K562 (cell line): ENCODE measurements at regions not wholly inside any gene's neighbourhood (a gene's known extent, or its start where the extent isn't known, plus 50 kb on each side); places are given as distances from the start of the nearest gene placed in this dataset.

Source experiments
- ESRRA ChIP-seq: fragments of 450-650 bp; IDR thresholded peaks from 2 replicates; pipeline ENCODE4 v1.6.1; 2014; ENCODE audit warnings: low read depth, mild to moderate bottlenecking, moderate library complexity, borderline replicate concordance
- ETV5 ChIP-seq: sonication (generic); formaldehyde crosslinking; IDR thresholded peaks from 2 replicates; pipeline ENCODE4 v1.4.0; 2020; ENCODE audit warnings: low read depth, mild to moderate bottlenecking, missing genetic modification reagents
- EWSR1 ChIP-seq: fragments of 450-650 bp; IDR thresholded peaks from 2 replicates; pipeline ENCODE4 v1.6.1; 2018; ENCODE audit warnings: borderline replicate concordance, mild to moderate bottlenecking, low read depth, moderate library complexity; ENCODE audit not compliant: partially characterized antibody
- FOS ChIP-seq: IDR thresholded peaks from 3 replicates; pipeline ENCODE4 v1.6.1; 2011; ENCODE audit not compliant: insufficient read length; ENCODE audit errors: extremely low read depth
- FOXO4 ChIP-seq: fragments of 450-650 bp; formaldehyde crosslinking; IDR thresholded peaks from 2 replicates; pipeline ENCODE4 v1.4.0; 2020; ENCODE audit warnings: mild to moderate bottlenecking, moderate library complexity
- KLF1 ChIP-seq: fragments of 450-650 bp; IDR thresholded peaks from 2 replicates; pipeline ENCODE4 v1.6.1; 2016; ENCODE audit warnings: missing genetic modification characterization, missing compliant biosample characterization
- STAT6 ChIP-seq: sonication (generic); formaldehyde crosslinking; IDR thresholded peaks from 2 replicates; pipeline ENCODE4 v1.8.1; 2023; ENCODE audit warnings: mild to moderate bottlenecking, missing genetic modification reagents
- TAF9B ChIP-seq: fragments of 450-650 bp; IDR thresholded peaks from 2 replicates; pipeline ENCODE4 v1.6.1; 2018; ENCODE audit warnings: mild to moderate bottlenecking; ENCODE audit not compliant: partially characterized antibody
- ZBTB5 ChIP-seq: fragments of 450-650 bp; IDR thresholded peaks from 2 replicates; pipeline ENCODE4 v1.6.1; 2017; ENCODE audit warnings: antibody characterized with exemption
- TF ChIP-seq, protein P1 (sequence below): fragments of 250-450 bp; sonication (Bioruptor Pico); IDR thresholded peaks from 2 replicates; pipeline ENCODE4 v1.4.0; 2020; ENCODE audit warnings: mild to moderate bottlenecking, moderate library complexity, borderline replicate concordance
- TF ChIP-seq, protein P2 (sequence below): sonication (generic); formaldehyde crosslinking; IDR thresholded peaks from 2 replicates; pipeline ENCODE4 v1.8.0; 2022; ENCODE audit warnings: mild to moderate bottlenecking, missing genetic modification reagents
- TF ChIP-seq, protein P3 (sequence below), 3 experiments: fragments of 200-800 bp in 1 of 3; fragments of 250-450 bp in 1 of 3; fragments of 450-650 bp in 1 of 3; sonication (Bioruptor Pico) in 1 of 3; sonication (Bioruptor generic) in 1 of 3; formaldehyde crosslinking in 1 of 3; IDR thresholded peaks; 2 replicates each; pipeline versions ENCODE4 v1.6.1 to v1.8.0; 2016 to 2022; ENCODE audit warnings: mild to moderate bottlenecking in 2 of 3, missing genetic modification characterization in 2 of 3, missing compliant biosample characterization in 1 of 3, moderate library complexity in 1 of 3

- TF ChIP-seq, protein P1, sequence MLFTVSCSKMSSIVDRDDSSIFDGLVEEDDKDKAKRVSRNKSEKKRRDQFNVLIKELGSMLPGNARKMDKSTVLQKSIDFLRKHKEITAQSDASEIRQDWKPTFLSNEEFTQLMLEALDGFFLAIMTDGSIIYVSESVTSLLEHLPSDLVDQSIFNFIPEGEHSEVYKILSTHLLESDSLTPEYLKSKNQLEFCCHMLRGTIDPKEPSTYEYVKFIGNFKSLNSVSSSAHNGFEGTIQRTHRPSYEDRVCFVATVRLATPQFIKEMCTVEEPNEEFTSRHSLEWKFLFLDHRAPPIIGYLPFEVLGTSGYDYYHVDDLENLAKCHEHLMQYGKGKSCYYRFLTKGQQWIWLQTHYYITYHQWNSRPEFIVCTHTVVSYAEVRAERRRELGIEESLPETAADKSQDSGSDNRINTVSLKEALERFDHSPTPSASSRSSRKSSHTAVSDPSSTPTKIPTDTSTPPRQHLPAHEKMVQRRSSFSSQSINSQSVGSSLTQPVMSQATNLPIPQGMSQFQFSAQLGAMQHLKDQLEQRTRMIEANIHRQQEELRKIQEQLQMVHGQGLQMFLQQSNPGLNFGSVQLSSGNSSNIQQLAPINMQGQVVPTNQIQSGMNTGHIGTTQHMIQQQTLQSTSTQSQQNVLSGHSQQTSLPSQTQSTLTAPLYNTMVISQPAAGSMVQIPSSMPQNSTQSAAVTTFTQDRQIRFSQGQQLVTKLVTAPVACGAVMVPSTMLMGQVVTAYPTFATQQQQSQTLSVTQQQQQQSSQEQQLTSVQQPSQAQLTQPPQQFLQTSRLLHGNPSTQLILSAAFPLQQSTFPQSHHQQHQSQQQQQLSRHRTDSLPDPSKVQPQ (CRISPR knock-in tag) = no peak
- TF ChIP-seq ZBTB5 (no peak), KLF1 (tag) (no peak), STAT6 (CRISPR knock-in tag) (no peak), FOS (no peak), ETV5 (no peak), ESRRA (peak; percentile 84), EWSR1 (no peak), TAF9B (no peak), FOXO4 (CRISPR knock-in tag) (no peak)
- TF ChIP-seq, protein P2, sequence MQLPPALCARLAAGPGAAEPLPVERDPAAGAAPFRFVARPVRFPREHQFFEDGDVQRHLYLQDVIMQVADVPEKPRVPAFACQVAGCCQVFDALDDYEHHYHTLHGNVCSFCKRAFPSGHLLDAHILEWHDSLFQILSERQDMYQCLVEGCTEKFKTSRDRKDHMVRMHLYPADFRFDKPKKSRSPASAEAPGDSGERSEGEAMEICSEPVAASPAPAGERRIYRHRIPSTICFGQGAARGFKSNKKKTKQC = no peak
- TF ChIP-seq, protein P3, sequence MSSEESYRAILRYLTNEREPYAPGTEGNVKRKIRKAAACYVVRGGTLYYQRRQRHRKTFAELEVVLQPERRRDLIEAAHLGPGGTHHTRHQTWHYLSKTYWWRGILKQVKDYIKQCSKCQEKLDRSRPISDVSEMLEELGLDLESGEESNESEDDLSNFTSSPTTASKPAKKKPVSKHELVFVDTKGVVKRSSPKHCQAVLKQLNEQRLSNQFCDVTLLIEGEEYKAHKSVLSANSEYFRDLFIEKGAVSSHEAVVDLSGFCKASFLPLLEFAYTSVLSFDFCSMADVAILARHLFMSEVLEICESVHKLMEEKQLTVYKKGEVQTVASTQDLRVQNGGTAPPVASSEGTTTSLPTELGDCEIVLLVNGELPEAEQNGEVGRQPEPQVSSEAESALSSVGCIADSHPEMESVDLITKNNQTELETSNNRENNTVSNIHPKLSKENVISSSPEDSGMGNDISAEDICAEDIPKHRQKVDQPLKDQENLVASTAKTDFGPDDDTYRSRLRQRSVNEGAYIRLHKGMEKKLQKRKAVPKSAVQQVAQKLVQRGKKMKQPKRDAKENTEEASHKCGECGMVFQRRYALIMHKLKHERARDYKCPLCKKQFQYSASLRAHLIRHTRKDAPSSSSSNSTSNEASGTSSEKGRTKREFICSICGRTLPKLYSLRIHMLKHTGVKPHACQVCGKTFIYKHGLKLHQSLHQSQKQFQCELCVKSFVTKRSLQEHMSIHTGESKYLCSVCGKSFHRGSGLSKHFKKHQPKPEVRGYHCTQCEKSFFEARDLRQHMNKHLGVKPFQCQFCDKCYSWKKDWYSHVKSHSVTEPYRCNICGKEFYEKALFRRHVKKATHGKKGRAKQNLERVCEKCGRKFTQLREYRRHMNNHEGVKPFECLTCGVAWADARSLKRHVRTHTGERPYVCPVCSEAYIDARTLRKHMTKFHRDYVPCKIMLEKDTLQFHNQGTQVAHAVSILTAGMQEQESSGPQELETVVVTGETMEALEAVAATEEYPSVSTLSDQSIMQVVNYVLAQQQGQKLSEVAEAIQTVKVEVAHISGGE (CRISPR knock-in tag; IDR thresholded peaks at IDR 0.05) = no peak
Measured at GRCh38 chr4:99734583-99735322, 77.1 kb upstream of the C4orf54 start (continued).
